H1 (cell line): ENCODE measurements at regions not wholly inside any gene's neighbourhood (a gene's known extent, or its start where the extent isn't known, plus 50 kb on each side); places are given as distances from the start of the nearest gene placed in this dataset.

ENCODE experiments used
- CTCF ChIA-PET: fragments of 300-600 bp; sonication (Branson Sonifier 250); formaldehyde crosslinking; loops from one replicate; lab custom pipeline; 2021; ENCODE audit not compliant: partially characterized antibody; lab: Charles Lee
- POLR2A ChIA-PET: fragments of 300-600 bp; sonication (Branson Sonifier 250); formaldehyde crosslinking; loops from one replicate; lab custom pipeline; 2021; ENCODE audit warnings: inconsistent platforms; ENCODE audit not compliant: partially characterized antibody; lab: Charles Lee
- DNase-seq, 2 experiments: peaks; one replicate each; pipeline versions ENCODE4 v3.0.0 to v3.0.0-alpha.2; 2010 to 2022; ENCODE audit warnings: low spot score in 2 of 2, low read depth in 1 of 2, mixed read lengths in 1 of 2
- FAIRE-seq: peaks from 2 replicates; lab custom pipeline; 2011; peaks lifted over from hg19 to GRCh38; lab: Jason Lieb, UNC
- H2AFZ ChIP-seq: 2 replicates; pipeline ENCODE4 v1.8.1; 2012; ENCODE audit warnings: low read length, inconsistent platforms
- H2AK5ac ChIP-seq: 2 replicates; pipeline ENCODE4 v1.6.1; 2013; ENCODE audit warnings: low read depth, low read length
- H2BK120ac ChIP-seq: replicated peaks from 2 replicates; pipeline ENCODE3; 2013; ENCODE audit warnings: low read depth, low read length, inconsistent platforms
- H2BK12ac ChIP-seq: 2 replicates; pipeline ENCODE4 v1.6.1; 2013; ENCODE audit warnings: low read depth, low read length
- H2BK15ac ChIP-seq: 2 replicates; pipeline ENCODE4 v1.6.1; 2013; ENCODE audit warnings: low read length
- H2BK20ac ChIP-seq: 2 replicates; pipeline ENCODE4 v1.6.1; 2013; ENCODE audit warnings: low read length
- H2BK5ac ChIP-seq: 2 replicates; pipeline ENCODE4 v1.6.1; 2013; ENCODE audit warnings: low read depth, low read length
- H3K14ac ChIP-seq: 2 replicates; pipeline ENCODE4 v1.6.1; 2013; ENCODE audit warnings: inconsistent platforms; ENCODE audit not compliant: insufficient read length
- H3K18ac ChIP-seq: 2 replicates; pipeline ENCODE4 v1.6.1; 2013; ENCODE audit warnings: low read length; ENCODE audit errors: extremely low read depth
- H3K23ac ChIP-seq: 2 replicates; pipeline ENCODE4 v1.6.1; 2013; ENCODE audit warnings: inconsistent platforms; ENCODE audit not compliant: insufficient read length
- H3K23me2 ChIP-seq: 2 replicates; pipeline ENCODE4 v1.6.1; 2013; ENCODE audit warnings: low read depth, low read length
- H3K27ac ChIP-seq: 2 replicates; pipeline ENCODE4 v1.6.1; 2011; ENCODE audit warnings: low read depth, low read length, inconsistent platforms
- H3K27me3 ChIP-seq, 4 experiments: replicated peaks in 1 of 4; 1 replicate in 1 of 4; 2 replicates in 3 of 4; pipeline versions ENCODE4 v1.6.1 to v1.8.1; 2011 to 2013; ENCODE audit warnings: low read length in 3 of 4, mild to moderate bottlenecking in 3 of 4, inconsistent platforms in 2 of 4, mixed read lengths in 2 of 4, moderate library complexity in 1 of 4; ENCODE audit not compliant: control insufficient read depth in 3 of 4, insufficient read depth in 3 of 4; ENCODE audit errors: extremely low read depth in 1 of 4
- H3K36me3 ChIP-seq, 4 experiments: 2 replicates each; pipeline versions ENCODE4 v1.6.1 to v1.8.1; 2011 to 2013; ENCODE audit warnings: mild to moderate bottlenecking in 4 of 4, low read length in 3 of 4, moderate library complexity in 2 of 4, control low read depth in 1 of 4, inconsistent platforms in 1 of 4; ENCODE audit not compliant: insufficient read depth in 4 of 4, control insufficient read depth in 2 of 4
- H3K4ac ChIP-seq: replicated peaks from 2 replicates; pipeline ENCODE3; 2013; ENCODE audit warnings: low read length, low read depth, mixed read lengths, inconsistent platforms; ENCODE audit not compliant: insufficient read length
- H3K4me1 ChIP-seq, 4 experiments: replicated peaks in 1 of 4; 1 replicate in 1 of 4; 2 replicates in 3 of 4; pipeline versions ENCODE4 v1.6.1 to v1.8.1; 2011 to 2013; ENCODE audit warnings: low read length in 3 of 4, inconsistent platforms in 2 of 4, mixed read lengths in 1 of 4; ENCODE audit not compliant: insufficient read depth in 4 of 4, control insufficient read depth in 3 of 4
- H3K4me2 ChIP-seq, 2 experiments: 2 replicates each; pipeline versions ENCODE4 v1.6.1 to v1.8.1; 2011 to 2013; ENCODE audit warnings: low read depth in 2 of 2, low read length in 2 of 2, control low read depth in 1 of 2, inconsistent platforms in 1 of 2, mild to moderate bottlenecking in 1 of 2; ENCODE audit not compliant: insufficient read depth in 1 of 2
- H3K4me3 ChIP-seq, 4 experiments: fragments of 200-600, 300-600 bp in 1 of 4; sonication (generic), shearing (Covaris generic), sonication (Bioruptor Twin) in 1 of 4; 2 replicates each; pipeline versions ENCODE4 v1.5.1 to v1.8.1; 2011 to 2016; ENCODE audit warnings: low read length in 4 of 4, low read depth in 3 of 4, control low read depth in 2 of 4, inconsistent platforms in 2 of 4, mild to moderate bottlenecking in 2 of 4, mixed read lengths in 1 of 4, moderate library complexity in 1 of 4; ENCODE audit not compliant: insufficient read depth in 2 of 4; ENCODE audit errors: extremely low read depth in 1 of 4
- H3K56ac ChIP-seq: replicated peaks from 2 replicates; pipeline ENCODE3; 2013; ENCODE audit warnings: low read depth, mild to moderate bottlenecking, mixed read lengths, low read length, inconsistent platforms; ENCODE audit not compliant: insufficient read length
- H3K79me1 ChIP-seq: 2 replicates; pipeline ENCODE4 v1.6.1; 2013; ENCODE audit warnings: low read depth, low read length, control low read depth
- H3K79me2 ChIP-seq, 2 experiments: 2 replicates each; pipeline versions ENCODE4 v1.6.1 to v1.8.1; 2012 to 2013; ENCODE audit warnings: low read length in 2 of 2, mild to moderate bottlenecking in 2 of 2, inconsistent platforms in 1 of 2; ENCODE audit not compliant: insufficient read depth in 2 of 2, control insufficient read depth in 1 of 2
- H3K9ac ChIP-seq, 4 experiments: replicated peaks in 1 of 4; 1 replicate in 1 of 4; 2 replicates in 3 of 4; pipeline versions ENCODE4 v1.6.1 to v1.8.1; 2011 to 2013; ENCODE audit warnings: low read depth in 3 of 4, low read length in 3 of 4, control low read depth in 2 of 4, mild to moderate bottlenecking in 2 of 4, moderate library complexity in 2 of 4, inconsistent platforms in 1 of 4; ENCODE audit errors: extremely low read depth in 1 of 4
- H3K9me3 ChIP-seq, 2 experiments: 2 replicates each; pipeline versions ENCODE4 v1.6.1 to v1.8.1; 2012 to 2013; ENCODE audit warnings: mild to moderate bottlenecking in 2 of 2, moderate library complexity in 2 of 2, control low read depth in 1 of 2, inconsistent platforms in 1 of 2, low read depth in 1 of 2, low read length in 1 of 2, mixed read lengths in 1 of 2; ENCODE audit not compliant: insufficient read depth in 2 of 2
- H4K20me1 ChIP-seq, 2 experiments: replicated peaks in 1 of 2; 2 replicates each; pipeline versions ENCODE3 to v1.8.1; 2011 to 2013; ENCODE audit warnings: inconsistent platforms in 2 of 2, low read length in 2 of 2, mild to moderate bottlenecking in 1 of 2; ENCODE audit not compliant: insufficient read depth in 2 of 2, control insufficient read depth in 1 of 2
- H4K5ac ChIP-seq: 2 replicates; pipeline ENCODE4 v1.6.1; 2013; ENCODE audit warnings: low read length, low read depth, mixed read lengths, inconsistent platforms; ENCODE audit not compliant: insufficient read length
- H4K8ac ChIP-seq: 2 replicates; pipeline ENCODE4 v1.8.0; 2013; ENCODE audit warnings: mild to moderate bottlenecking, moderate library complexity, low read length, inconsistent platforms; ENCODE audit not compliant: insufficient read depth; ENCODE audit errors: extremely low read depth
- H4K91ac ChIP-seq: replicated peaks from 2 replicates; pipeline ENCODE3; 2013; ENCODE audit warnings: low read length, mixed read lengths, inconsistent platforms; ENCODE audit not compliant: insufficient read length
- BCL11A ChIP-seq, 2 experiments: IDR thresholded peaks; one replicate each; pipeline ENCODE4 v1.6.1; 2011; ENCODE audit warnings: low read depth in 2 of 2, low read length in 2 of 2, mild to moderate bottlenecking in 2 of 2
- CBX8 ChIP-seq: fragments of 300-800, 300-1000 bp; sonication (generic); IDR thresholded peaks from 2 replicates; pipeline ENCODE4 v1.7.1; 2016; ENCODE audit warnings: low read depth, low read length, borderline replicate concordance
- CTBP2 ChIP-seq: IDR thresholded peaks from 2 replicates; pipeline ENCODE4 v1.7.0; 2011; ENCODE audit warnings: borderline replicate concordance, mild to moderate bottlenecking, moderate library complexity, mixed read lengths, low read length; ENCODE audit not compliant: insufficient read depth, insufficient read length
- KDM4A ChIP-seq: IDR thresholded peaks from one replicate; pipeline ENCODE4 v1.7.1; 2012; ENCODE audit warnings: low read depth, mild to moderate bottlenecking, moderate library complexity, low read length, inconsistent platforms; ENCODE audit not compliant: severe bottlenecking
- SAP30 ChIP-seq: fragments of 300-600 bp; sonication (generic); IDR thresholded peaks from 2 replicates; pipeline ENCODE4 v1.7.1; 2012; ENCODE audit warnings: low read length, moderate library complexity, mild to moderate bottlenecking, inconsistent platforms; ENCODE audit not compliant: insufficient read depth, insufficient replicate concordance
- SIRT6 ChIP-seq: IDR thresholded peaks from one replicate; pipeline ENCODE4 v1.7.1; 2012; ENCODE audit warnings: low read length, inconsistent platforms
- TBP ChIP-seq: IDR thresholded peaks from 2 replicates; pipeline ENCODE4 v1.6.1; 2011; ENCODE audit warnings: low read depth, low read length, improper control_type of control experiment
- WGBS, 2 experiments: shearing (Covaris generic) in 1 of 2; methylation state at CpG; one replicate each; pipeline versions ENCODE4 v1.1.6 to v1.1.7; 2013 to 2015; ENCODE audit warnings: low lambda C conversion rate in 2 of 2, mixed read lengths in 2 of 2, inconsistent platforms in 1 of 2, low coverage in 1 of 2, missing lambda C conversion rate in 1 of 2; ENCODE audit not compliant: insufficient replicate concordance in 2 of 2, insufficient coverage in 1 of 2, insufficient read length in 1 of 2; ENCODE audit errors: extremely low coverage in 1 of 2, missing lambda C conversion rate in 1 of 2; 5-methylcytosine and 5-hydroxymethylcytosine counted together

DNA sequence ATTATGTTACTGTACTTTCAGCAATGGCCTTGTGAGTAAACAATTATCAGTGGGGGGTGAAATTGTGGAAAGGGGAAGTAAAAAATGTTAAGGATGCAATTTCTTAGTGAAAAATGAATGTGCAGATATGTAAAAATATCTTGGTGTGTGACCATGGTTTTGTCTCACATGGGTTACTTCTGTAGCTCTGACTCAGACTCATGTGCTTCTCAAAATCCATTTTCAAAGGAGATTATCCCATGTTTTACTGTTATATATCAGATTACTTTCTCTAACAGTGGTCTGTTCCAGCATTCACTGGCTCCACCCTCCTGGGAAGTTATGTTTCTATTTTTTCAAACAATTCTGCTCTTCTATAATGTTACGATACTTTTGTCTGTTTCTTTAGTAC lies 298.2 kb upstream of the COL3A1 start:
- no peak overlapping the region for H3K56ac ChIP-seq
- H3K79me1 ChIP-seq, result no peaks in the 10 kb centered on the region
- H2BK20ac ChIP-seq, result no peak overlapping the region
- no peak overlapping the region for H2AFZ ChIP-seq
- H2BK12ac ChIP-seq, result no peak overlapping the region
- no peaks in the 10 kb centered on the region for H3K36me3 ChIP-seq
- CTCF ChIA-PET, result no interaction called here
- no peaks in the 10 kb centered on the region for H3K27me3 ChIP-seq
- no peak overlapping the region for H2AK5ac ChIP-seq
- no peaks in the 10 kb centered on the region for H3K9me3 ChIP-seq
- H3K9ac ChIP-seq, result no peak overlapping the region
- H4K5ac ChIP-seq, result no peak overlapping the region
- no peaks in the 10 kb centered on the region for H3K79me2 ChIP-seq
- no peak overlapping the region for H3K4me3 ChIP-seq
- H4K91ac ChIP-seq, result no peak overlapping the region
- H2BK120ac ChIP-seq, result no peak overlapping the region
- no peak overlapping the region for H3K4ac ChIP-seq
- no peak overlapping the region for H3K18ac ChIP-seq
- H3K23me2 ChIP-seq, result no peaks in the 10 kb centered on the region
- H3K27ac ChIP-seq, result no peak overlapping the region
- FAIRE-seq (no peak), DNase-seq (no peak)
- peaks cover 0 to 3% (median 1%) of the 10 kb centered on the region in 4 experiments; a peak in 1 of 7 replicates for H3K4me1 ChIP-seq
- no peak overlapping the region for H2BK15ac ChIP-seq
- POLR2A ChIA-PET, result no interaction called here
- H2BK5ac ChIP-seq, result no peak overlapping the region
- TF ChIP-seq CTBP2 (no peak), KDM4A (no peak), SIRT6 (no peak), CBX8 (no peak), BCL11A (IDR thresholded peaks at IDR 0.05; ENCODE audit: low read depth in 2 of 2, low read length in 2 of 2) (no peak), TBP (no peak), SAP30 (no peak)
- no peak overlapping the region for H3K4me2 ChIP-seq
- H4K20me1 ChIP-seq, result no peaks in the 10 kb centered on the region
- no peak overlapping the region for H3K14ac ChIP-seq
- H4K8ac ChIP-seq, result no peak overlapping the region
- 90% methylated on average over 1 of the region's 1 CpG; no CpG with 5 or more reads in 1 of the 2 experiments for WGBS, 2 experiments
- no peak overlapping the region for H3K23ac ChIP-seq
